ENCODE measurements at regions not wholly inside any gene's neighbourhood (a gene's known extent, or its start where the extent isn't known, plus 50 kb on each side); places are given as distances from the start of the nearest gene placed in this dataset.

DNA sequence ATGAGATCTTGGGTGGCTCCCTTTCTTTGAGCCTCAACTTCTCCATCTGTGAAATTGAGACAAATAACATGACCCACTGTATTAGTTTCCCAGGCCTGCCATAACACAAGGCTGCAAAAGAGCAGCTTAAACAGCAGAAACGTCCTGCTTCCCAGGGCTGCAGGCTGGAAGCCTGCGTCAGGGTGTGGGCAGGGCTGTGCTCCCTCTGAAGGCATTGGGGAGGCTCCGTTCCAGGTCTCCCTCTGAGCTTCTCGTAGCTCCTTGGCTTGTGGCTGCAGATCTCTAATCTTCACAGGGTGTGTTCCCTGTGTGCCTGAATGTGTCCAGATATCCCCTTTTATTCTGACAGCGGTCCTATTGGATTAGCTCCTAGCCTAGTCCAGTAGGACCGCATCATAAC lies 147.1 kb downstream of the VRK1 start (continued):
- TF ChIP-seq KLF8 (tag by site-specific recombination; IDR thresholded peaks at IDR 0.05) = no peak
- TF ChIP-seq, protein P1, sequence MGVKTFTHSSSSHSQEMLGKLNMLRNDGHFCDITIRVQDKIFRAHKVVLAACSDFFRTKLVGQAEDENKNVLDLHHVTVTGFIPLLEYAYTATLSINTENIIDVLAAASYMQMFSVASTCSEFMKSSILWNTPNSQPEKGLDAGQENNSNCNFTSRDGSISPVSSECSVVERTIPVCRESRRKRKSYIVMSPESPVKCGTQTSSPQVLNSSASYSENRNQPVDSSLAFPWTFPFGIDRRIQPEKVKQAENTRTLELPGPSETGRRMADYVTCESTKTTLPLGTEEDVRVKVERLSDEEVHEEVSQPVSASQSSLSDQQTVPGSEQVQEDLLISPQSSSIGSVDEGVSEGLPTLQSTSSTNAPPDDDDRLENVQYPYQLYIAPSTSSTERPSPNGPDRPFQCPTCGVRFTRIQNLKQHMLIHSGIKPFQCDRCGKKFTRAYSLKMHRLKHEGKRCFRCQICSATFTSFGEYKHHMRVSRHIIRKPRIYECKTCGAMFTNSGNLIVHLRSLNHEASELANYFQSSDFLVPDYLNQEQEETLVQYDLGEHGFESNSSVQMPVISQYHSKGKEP (tag by site-specific recombination; IDR thresholded peaks at IDR 0.05) = no peak
- TF ChIP-seq YY1 (tag by site-specific recombination; IDR thresholded peaks at IDR 0.05) = no peak
- TF ChIP-seq YY2 (tag by site-specific recombination; IDR thresholded peaks at IDR 0.05) = no peak
- TF ChIP-seq, protein P2, sequence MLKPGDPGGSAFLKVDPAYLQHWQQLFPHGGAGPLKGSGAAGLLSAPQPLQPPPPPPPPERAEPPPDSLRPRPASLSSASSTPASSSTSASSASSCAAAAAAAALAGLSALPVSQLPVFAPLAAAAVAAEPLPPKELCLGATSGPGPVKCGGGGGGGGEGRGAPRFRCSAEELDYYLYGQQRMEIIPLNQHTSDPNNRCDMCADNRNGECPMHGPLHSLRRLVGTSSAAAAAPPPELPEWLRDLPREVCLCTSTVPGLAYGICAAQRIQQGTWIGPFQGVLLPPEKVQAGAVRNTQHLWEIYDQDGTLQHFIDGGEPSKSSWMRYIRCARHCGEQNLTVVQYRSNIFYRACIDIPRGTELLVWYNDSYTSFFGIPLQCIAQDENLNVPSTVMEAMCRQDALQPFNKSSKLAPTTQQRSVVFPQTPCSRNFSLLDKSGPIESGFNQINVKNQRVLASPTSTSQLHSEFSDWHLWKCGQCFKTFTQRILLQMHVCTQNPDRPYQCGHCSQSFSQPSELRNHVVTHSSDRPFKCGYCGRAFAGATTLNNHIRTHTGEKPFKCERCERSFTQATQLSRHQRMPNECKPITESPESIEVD (tag by site-specific recombination; IDR thresholded peaks at IDR 0.05) = no peak

DNA sequence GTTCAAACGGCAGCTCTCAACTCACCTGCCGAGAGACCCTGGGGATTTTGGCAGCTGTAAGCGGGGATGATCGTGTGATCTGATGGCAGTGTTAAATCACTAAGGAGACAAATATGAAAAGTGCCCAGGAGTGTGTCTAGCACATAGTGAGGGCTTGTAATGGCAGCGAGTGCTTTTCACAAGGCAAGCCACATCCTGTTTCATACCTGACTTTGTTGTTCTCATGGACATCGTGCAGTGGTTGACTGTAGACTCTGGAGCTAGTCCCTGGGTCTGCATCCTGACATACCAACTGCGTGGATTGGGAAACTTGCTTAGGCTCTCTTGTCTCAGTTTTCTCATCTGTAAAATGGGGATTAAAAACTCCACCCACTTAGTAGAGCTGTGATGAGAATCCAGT lies 148.5 kb downstream of the VRK1 start:
- H3K4me1 ChIP-seq (ENCODE audit: control insufficient read depth, insufficient read depth, low read length) = no peaks in the 10 kb centered on the region
- CTCF ChIA-PET = no interaction called here

More for the DNA sequence above, 148.5 kb downstream of the VRK1 start:
- peaks cover 0 to 21% of the 10 kb centered on the region in 2 experiments; a peak in 1 of 3 replicates for H3K36me3 ChIP-seq (ENCODE audit: control insufficient read depth in 2 of 2, insufficient read depth in 1 of 2, low read length in 2 of 2)
- H3K4me3 ChIP-seq (ENCODE audit: low read depth, low read length) = no peak overlapping the region
- no peak overlapping the region for H3K27ac ChIP-seq (ENCODE audit: extremely low read depth, low read depth, low read length)
- TF ChIP-seq, protein P3, sequence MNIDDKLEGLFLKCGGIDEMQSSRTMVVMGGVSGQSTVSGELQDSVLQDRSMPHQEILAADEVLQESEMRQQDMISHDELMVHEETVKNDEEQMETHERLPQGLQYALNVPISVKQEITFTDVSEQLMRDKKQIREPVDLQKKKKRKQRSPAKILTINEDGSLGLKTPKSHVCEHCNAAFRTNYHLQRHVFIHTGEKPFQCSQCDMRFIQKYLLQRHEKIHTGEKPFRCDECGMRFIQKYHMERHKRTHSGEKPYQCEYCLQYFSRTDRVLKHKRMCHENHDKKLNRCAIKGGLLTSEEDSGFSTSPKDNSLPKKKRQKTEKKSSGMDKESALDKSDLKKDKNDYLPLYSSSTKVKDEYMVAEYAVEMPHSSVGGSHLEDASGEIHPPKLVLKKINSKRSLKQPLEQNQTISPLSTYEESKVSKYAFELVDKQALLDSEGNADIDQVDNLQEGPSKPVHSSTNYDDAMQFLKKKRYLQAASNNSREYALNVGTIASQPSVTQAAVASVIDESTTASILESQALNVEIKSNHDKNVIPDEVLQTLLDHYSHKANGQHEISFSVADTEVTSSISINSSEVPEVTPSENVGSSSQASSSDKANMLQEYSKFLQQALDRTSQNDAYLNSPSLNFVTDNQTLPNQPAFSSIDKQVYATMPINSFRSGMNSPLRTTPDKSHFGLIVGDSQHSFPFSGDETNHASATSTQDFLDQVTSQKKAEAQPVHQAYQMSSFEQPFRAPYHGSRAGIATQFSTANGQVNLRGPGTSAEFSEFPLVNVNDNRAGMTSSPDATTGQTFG (tag by site-specific recombination; IDR thresholded peaks at IDR 0.05; ENCODE audit: borderline replicate concordance) = no peak
- TF ChIP-seq, protein P4, sequence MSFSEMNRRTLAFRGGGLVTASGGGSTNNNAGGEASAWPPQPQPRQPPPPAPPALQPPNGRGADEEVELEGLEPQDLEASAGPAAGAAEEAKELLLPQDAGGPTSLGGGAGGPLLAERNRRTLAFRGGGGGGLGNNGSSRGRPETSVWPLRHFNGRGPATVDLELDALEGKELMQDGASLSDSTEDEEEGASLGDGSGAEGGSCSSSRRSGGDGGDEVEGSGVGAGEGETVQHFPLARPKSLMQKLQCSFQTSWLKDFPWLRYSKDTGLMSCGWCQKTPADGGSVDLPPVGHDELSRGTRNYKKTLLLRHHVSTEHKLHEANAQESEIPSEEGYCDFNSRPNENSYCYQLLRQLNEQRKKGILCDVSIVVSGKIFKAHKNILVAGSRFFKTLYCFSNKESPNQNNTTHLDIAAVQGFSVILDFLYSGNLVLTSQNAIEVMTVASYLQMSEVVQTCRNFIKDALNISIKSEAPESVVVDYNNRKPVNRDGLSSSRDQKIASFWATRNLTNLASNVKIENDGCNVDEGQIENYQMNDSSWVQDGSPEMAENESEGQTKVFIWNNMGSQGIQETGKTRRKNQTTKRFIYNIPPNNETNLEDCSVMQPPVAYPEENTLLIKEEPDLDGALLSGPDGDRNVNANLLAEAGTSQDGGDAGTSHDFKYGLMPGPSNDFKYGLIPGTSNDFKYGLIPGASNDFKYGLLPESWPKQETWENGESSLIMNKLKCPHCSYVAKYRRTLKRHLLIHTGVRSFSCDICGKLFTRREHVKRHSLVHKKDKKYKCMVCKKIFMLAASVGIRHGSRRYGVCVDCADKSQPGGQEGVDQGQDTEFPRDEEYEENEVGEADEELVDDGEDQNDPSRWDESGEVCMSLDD (tag by site-specific recombination; IDR thresholded peaks at IDR 0.05) = no peak
- no peak for TF ChIP-seq ZNF76 (tag by site-specific recombination; IDR thresholded peaks at IDR 0.05; ENCODE audit: borderline replicate concordance, low read depth)
- no peak for TF ChIP-seq ZNF239 (tag by site-specific recombination; IDR thresholded peaks at IDR 0.05)
- TF ChIP-seq SETDB1 (IDR thresholded peaks at IDR 0.05; ENCODE audit: insufficient read length, low read length) = no peak
- TF ChIP-seq KLF8 (tag by site-specific recombination; IDR thresholded peaks at IDR 0.05) = no peak
- no peak for TF ChIP-seq ZNF404 (tag by site-specific recombination; IDR thresholded peaks at IDR 0.05)
- TF ChIP-seq, protein P5, sequence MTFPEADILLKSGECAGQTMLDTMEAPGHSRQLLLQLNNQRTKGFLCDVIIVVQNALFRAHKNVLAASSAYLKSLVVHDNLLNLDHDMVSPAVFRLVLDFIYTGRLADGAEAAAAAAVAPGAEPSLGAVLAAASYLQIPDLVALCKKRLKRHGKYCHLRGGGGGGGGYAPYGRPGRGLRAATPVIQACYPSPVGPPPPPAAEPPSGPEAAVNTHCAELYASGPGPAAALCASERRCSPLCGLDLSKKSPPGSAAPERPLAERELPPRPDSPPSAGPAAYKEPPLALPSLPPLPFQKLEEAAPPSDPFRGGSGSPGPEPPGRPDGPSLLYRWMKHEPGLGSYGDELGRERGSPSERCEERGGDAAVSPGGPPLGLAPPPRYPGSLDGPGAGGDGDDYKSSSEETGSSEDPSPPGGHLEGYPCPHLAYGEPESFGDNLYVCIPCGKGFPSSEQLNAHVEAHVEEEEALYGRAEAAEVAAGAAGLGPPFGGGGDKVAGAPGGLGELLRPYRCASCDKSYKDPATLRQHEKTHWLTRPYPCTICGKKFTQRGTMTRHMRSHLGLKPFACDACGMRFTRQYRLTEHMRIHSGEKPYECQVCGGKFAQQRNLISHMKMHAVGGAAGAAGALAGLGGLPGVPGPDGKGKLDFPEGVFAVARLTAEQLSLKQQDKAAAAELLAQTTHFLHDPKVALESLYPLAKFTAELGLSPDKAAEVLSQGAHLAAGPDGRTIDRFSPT (tag by site-specific recombination; IDR thresholded peaks at IDR 0.05) = no peak
- no peak for TF ChIP-seq ZNF558 (tag by site-specific recombination; IDR thresholded peaks at IDR 0.05)
- TF ChIP-seq, protein P6, sequence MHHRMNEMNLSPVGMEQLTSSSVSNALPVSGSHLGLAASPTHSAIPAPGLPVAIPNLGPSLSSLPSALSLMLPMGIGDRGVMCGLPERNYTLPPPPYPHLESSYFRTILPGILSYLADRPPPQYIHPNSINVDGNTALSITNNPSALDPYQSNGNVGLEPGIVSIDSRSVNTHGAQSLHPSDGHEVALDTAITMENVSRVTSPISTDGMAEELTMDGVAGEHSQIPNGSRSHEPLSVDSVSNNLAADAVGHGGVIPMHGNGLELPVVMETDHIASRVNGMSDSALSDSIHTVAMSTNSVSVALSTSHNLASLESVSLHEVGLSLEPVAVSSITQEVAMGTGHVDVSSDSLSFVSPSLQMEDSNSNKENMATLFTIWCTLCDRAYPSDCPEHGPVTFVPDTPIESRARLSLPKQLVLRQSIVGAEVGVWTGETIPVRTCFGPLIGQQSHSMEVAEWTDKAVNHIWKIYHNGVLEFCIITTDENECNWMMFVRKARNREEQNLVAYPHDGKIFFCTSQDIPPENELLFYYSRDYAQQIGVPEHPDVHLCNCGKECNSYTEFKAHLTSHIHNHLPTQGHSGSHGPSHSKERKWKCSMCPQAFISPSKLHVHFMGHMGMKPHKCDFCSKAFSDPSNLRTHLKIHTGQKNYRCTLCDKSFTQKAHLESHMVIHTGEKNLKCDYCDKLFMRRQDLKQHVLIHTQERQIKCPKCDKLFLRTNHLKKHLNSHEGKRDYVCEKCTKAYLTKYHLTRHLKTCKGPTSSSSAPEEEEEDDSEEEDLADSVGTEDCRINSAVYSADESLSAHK (tag by site-specific recombination; IDR thresholded peaks at IDR 0.05) = no peak
- H3K9me3 ChIP-seq (ENCODE audit: control insufficient read depth, insufficient read depth, low read depth, low read length) = no peaks in the 10 kb centered on the region
- POLR2A ChIA-PET = no interaction called here
